Right ventricle myocardium superior (tissue), 1 donor: ENCODE measurements at regions not wholly inside any gene's neighbourhood (a gene's known extent, or its start where the extent isn't known, plus 50 kb on each side); places are given as distances from the start of the nearest gene placed in this dataset.

Experiments used
- ATAC-seq: fragments of 200-7000 bp; cut with Tn5 transposase; one replicate; pipeline ENCODE4 v1.9.1; 2020; ENCODE audit warnings: mild to moderate bottlenecking; ENCODE audit not compliant: poor library complexity
- DNase-seq: peaks from one replicate; pipeline ENCODE4 v3.0.0-alpha.2; 2020
- intact Hi-C: fragments of 100-400 bp; cut with DNase I; formaldehyde crosslinking; loops from one replicate; pipeline ENCODE4 v1.11.2; 2022
- donor health status: DM: no; HTN: yes; CAD: no; lungs with severe emphysema.

- ATAC-seq, result no peak
- no peak for DNase-seq
- intact Hi-C loops, result no loop called here
Observed at GRCh38 chr13:73842184-73842583, 292.0 kb downstream of the KLF12 start.

DNA sequence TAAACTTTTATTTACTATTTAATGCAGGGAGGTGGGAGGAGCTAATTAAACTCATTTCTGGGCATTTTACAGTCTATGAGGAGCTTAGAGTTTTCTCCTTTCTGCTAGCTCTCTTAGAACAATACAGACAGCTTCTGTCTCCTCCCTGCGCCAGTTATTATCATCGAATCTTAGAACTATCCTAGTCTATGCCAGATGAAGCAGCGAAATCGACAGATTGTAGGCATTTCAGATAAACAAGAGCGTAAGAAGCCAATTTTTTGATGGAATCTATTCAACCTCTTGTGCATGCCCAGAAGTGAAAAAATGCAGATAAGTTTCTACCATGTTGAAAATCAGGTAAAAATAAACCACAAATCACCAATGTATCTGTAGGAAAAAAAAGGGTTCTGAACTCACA, 297.1 kb downstream of the KLF12 start:
- ATAC-seq (no peak), DNase-seq (no peak)
- intact Hi-C loops, result loop anchor here (5.0 to 10.0 kb wide), 2 partner anchors 298 to 450 kb away; partner anchors contain the start of gene KLF12

- intact Hi-C loops, result loop anchor here (5.0 to 10.0 kb wide), 2 partner anchors 300 to 452 kb away; partner anchors contain the start of gene KLF12
- no peak for DNase-seq
- peak; percentile 74 for ATAC-seq
Observed at GRCh38 chr13:73835138-73835721, 299.0 kb downstream of the KLF12 start.

DNA sequence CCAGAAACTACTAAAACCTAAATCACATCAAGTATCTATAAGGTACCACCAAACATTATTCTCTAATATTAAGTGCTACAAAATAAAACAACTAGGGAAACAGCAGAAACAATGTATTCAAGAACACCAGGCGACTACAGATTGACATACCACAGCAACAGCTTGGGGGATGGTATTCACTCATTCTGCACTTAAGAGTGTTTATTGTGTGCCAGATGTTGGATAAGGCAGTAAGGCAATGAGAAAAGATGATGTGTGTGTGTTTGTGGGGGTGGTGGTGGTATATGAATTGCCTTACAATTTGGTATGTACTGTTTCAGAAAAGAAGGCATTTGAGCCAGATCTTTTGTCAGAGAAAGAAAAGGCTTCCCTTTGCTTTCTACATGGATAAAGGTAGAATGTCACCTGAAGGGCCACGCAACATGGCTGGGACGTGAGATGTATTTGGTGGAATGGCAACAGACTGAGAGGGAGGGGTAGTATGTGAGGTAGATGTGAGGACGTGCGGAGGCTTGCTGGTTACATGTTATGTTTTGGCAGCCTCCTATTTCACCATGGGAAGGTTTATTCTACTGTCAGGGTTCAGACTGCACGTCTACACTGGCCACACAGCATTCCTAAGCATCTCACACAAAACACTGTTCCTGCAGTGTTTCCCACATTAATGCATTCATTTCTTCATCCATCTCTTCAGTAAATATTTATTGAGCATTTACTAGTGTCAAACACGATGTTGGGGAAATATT, 300.7 kb downstream of the KLF12 start:
- DNase-seq (no peak), ATAC-seq (no peak)
- intact Hi-C loops, result loop anchor here (10.0 kb wide), 1 partner anchor 301 kb away; the partner anchor contains the start of gene KLF12

DNA sequence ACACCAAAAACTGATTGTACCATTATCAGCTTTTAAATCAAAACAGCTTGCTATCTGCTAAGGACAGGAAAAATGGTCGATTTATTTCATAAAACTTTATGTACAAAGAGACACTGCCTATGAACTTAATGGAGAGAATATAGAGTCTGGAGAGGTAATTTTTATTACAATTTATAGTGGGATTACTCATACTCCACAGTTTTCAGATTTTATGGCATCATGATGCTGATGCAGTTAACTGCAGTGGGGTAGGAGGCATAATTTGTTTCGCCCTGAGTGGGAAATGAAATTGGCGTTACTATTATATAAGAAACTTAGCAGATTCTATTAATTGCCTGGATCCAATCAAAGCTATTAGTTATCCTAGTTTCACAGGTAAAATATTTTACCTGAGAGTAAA, 301.4 kb downstream of the KLF12 start:
- ATAC-seq (no peak), DNase-seq (no peak)
- intact Hi-C loops, result loop anchor here (10.0 kb wide), 1 partner anchor 302 kb away; the partner anchor contains the start of gene KLF12

GRCh38 chr13:73832128-73832588, 302.0 kb downstream of the KLF12 start:
- ATAC-seq (no peak), DNase-seq (no peak)
- intact Hi-C loops, result loop anchor here (10.0 kb wide), 1 partner anchor 303 kb away; the partner anchor contains the start of gene KLF12

DNA sequence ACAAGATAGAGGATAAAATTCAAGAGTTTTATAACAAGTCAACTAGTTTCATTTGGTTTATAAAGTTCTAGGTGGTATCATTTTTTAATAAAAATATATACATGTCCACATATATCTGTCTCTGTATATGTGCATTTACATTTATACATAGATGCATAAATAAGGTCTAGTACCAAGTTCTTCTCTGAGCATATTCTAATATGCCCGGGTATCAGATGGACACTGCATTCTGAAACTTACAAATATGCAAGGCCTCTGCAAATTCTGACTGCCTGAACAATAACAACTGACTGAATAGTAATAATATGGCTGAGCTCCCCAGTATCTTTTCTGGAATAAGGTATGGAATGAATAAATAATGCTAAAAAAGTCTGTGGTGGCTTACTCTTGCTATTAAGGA, 304.8 kb downstream of the KLF12 start:
- DNase-seq (no peak), ATAC-seq (no peak)
- intact Hi-C loops, result no loop called here

DNA sequence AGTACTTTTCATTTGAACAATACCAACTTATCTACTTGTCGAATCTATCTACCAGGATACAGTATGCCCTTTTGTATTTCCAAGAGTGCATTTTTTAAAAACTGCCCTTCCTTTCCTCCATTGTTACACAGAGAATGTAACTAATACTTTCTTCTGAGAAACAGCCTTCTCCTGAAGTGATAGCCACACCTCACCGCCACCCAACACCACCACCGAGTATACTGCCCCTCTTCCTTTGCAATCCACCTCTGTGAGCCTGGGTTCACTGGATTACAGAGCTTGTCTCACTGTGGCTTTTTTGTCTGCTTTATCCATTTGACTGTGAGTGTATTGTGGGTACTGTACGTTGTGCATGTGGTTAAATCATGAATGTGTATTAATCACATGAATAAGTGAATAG, 305.4 kb downstream of the KLF12 start:
- intact Hi-C loops, result no loop called here
- no peak for ATAC-seq

GRCh38 chr13:73827434-73827833, 306.8 kb downstream of the KLF12 start:
- no peak for ATAC-seq
- DNase-seq, result peak; percentile 43
- intact Hi-C loops, result no loop called here

More for the DNA sequence above, 305.4 kb downstream of the KLF12 start:
- DNase-seq, result no peak

GRCh38 chr13:73825143-73825542, 309.1 kb downstream of the KLF12 start:
- intact Hi-C loops, result no loop called here
- ATAC-seq, result no peak
- DNase-seq, result no peak

GRCh38 chr13:73822668-73823592, 311.3 kb downstream of the KLF12 start:
- ATAC-seq, result no peak
- no peak for DNase-seq
- intact Hi-C loops, result no loop called here

DNA sequence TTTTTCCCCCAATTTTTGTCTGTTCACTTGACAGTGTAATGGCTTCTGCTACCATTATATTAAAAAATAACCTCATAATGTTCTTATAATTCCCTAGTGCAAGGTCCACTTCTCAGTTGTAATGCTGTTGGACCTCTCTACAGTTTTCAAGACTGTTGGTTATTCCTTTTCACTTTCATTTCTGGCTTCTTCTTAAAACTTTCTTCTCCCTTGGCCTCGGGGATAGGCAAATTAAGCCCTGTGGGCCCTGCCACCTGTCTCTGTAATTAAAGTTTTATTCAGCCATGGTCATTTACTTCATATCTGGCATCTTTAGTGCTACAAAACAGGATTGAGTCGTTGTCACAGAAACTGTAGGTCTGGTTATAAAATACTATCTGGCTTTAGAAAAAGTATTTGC, 313.5 kb downstream of the KLF12 start:
- ATAC-seq (no peak), DNase-seq (no peak)
- intact Hi-C loops, result no loop called here

DNA sequence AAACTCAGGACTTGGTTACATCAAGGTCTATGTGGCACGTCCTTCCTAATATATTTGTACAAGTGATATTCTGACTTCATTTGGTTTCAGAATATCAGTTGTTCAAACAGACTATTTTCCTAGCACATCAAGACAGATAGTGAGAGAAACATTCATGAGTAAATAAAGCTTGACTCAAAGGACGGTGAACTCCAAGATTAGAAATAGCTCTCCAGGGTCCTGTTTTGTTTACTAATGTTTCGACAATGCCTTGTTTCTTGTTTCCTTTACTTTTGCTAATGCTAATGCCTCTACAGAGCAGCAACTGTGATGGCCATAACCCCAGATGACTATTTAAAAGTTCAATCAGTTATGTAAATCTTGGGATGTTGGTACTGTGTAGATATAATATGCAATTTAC, 313.9 kb downstream of the KLF12 start:
- intact Hi-C loops, result no loop called here
- ATAC-seq (no peak), DNase-seq (no peak)

GRCh38 chr13:73819711-73820110, 314.5 kb downstream of the KLF12 start:
- ATAC-seq, result no peak
- DNase-seq, result no peak
- intact Hi-C loops, result no loop called here

DNA sequence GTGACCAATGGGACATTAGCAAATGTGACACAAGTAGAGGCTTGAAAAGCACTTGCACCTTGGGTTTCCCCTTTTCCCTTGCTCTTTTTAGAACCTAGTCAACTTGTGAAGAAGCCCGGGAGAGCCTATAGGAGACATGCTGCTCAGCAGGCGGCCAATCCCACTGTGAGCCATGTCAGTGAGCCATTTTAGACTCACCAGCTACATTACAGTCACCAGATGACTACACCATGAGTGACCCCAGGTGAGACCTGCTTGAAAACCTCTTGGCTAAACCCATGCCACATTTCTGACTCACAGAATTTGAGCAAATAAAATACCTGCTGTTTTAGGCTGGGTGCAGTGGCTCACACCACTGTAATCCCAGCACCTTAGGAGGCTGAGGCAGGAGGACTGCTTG, 317.5 kb downstream of the KLF12 start:
- no peak for DNase-seq
- ATAC-seq, result no peak
- intact Hi-C loops, result no loop called here

- no peak for DNase-seq
- intact Hi-C loops, result no loop called here
- ATAC-seq, result no peak
Observed at GRCh38 chr13:73815796-73816195, 318.4 kb downstream of the KLF12 start.

DNA sequence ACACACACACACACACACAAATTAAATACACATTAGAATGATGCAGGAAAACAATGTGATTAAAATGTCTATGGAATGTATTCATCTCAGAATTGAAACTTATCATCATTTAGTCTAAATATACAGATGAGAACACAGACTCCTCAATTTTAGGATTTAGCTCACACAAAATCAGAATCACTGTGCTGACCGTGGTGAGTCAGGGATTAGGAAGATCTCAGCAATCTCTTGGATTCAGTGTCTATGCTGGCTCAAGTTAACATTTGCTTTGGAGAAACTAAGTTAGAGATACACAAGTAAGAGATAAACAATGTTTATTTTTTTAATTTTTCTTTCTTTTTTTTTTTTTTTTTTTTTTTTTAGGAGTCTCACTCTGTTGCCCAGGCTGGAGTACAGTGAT, 323.6 kb downstream of the KLF12 start:
- ATAC-seq (no peak), DNase-seq (no peak)
- intact Hi-C loops, result no loop called here

GRCh38 chr13:73809561-73809960, 324.6 kb downstream of the KLF12 start:
- DNase-seq (no peak), ATAC-seq (no peak)
- intact Hi-C loops, result no loop called here

DNA sequence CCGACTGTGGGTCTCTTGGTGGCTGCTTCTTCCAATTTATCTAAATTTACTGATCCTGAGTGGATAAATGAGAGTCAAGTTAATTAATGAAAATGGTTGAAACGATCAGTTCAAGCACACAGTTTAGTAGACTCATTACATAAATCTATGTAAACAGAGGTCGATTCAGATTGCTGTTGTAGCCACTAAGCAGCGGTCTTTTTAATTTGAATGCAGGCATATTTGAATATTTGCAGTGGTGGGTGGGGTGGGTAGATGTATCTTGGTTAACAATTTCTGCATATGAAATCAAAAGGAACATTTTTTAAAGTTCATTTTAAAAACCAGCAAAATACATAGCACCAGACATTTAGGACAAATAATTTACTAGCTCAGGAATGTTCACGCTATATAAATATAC, 325.9 kb downstream of the KLF12 start:
- intact Hi-C loops, result no loop called here
- DNase-seq (no peak), ATAC-seq (no peak)
